HCT116 (cell line): ENCODE measurements at regions not wholly inside any gene's neighbourhood (a gene's known extent, or its start where the extent isn't known, plus 50 kb on each side); places are given as distances from the start of the nearest gene placed in this dataset.

Source experiments
- ATAC-seq: fragments of 200-7000 bp; cut with Tn5 transposase; 2 replicates; pipeline ENCODE4 v1.9.1; 2020; ENCODE audit warnings: mild to moderate bottlenecking, moderate library complexity
- BruUV-seq: library from RNA; stranded (reverse); fragments of 400-500 nt; replicated peaks from 2 replicates; lab custom pipeline; 2021; lab: Mats Ljungman, UMichigan
- CTCF ChIA-PET: fragments of 300-600 bp; sonication (Branson Sonifier 250); formaldehyde crosslinking; loops from one replicate; lab custom pipeline; 2021; ENCODE audit warnings: antibody characterized with exemption; lab: Charles Lee
- POLR2A ChIA-PET: fragments of 300-600, 350-600 bp; sonication (Branson Sonifier 250); formaldehyde crosslinking; loops from one replicate; lab custom pipeline; 2021; ENCODE audit warnings: antibody characterized with exemption; lab: Charles Lee
- RAD21 ChIA-PET, 2 experiments: fragments of 300-600 bp; sonication (Branson Sonifier 250); formaldehyde crosslinking; loops; one replicate each; lab custom pipeline; 2023; ENCODE audit warnings: low total read pairs in 2 of 2; ENCODE audit not compliant: uncharacterized antibody in 2 of 2, unreplicated experiment in 2 of 2, low non-redundant PET in 1 of 2; lab: Charles Lee
- DNase-seq: peaks from one replicate; pipeline ENCODE4 v3.0.0-alpha.2; 2010; ENCODE audit warnings: low read depth, low spot score
- H2AFZ ChIP-seq: fragments of 200-600 bp; shearing (Covaris generic), sonication (generic); 2 replicates; pipeline ENCODE4 v1.6.1; 2017; ENCODE audit warnings: low read depth, mixed run types, mixed read lengths, antibody characterized with exemption, low read length; ENCODE audit not compliant: poor library complexity, severe bottlenecking
- H3K27ac ChIP-seq: 2 replicates; pipeline ENCODE4 v1.5.1; 2012; ENCODE audit warnings: low read depth, low read length
- H3K27me3 ChIP-seq: fragments of 200-600 bp; sonication (generic); 2 replicates; pipeline ENCODE4 v1.6.1; 2016; ENCODE audit warnings: mixed run types, low read length, mixed read lengths; ENCODE audit not compliant: insufficient read depth
- H3K36me3 ChIP-seq, 2 experiments: fragments of 200-500 bp in 1 of 2; fragments of 200-600 bp in 1 of 2; sonication (Bioruptor generic) in 1 of 2; sonication (generic) in 1 of 2; 2 replicates each; pipeline versions ENCODE4 v1.5.1 to v1.6.1; 2014 to 2016; ENCODE audit warnings: low read length in 2 of 2, inconsistent platforms in 1 of 2, mixed read lengths in 1 of 2, mixed run types in 1 of 2; ENCODE audit not compliant: insufficient read depth in 2 of 2, control insufficient read depth in 1 of 2
- H3K4me1 ChIP-seq, 2 experiments: fragments of 200-600 bp in 1 of 2; sonication (generic) in 1 of 2; 2 replicates each; pipeline versions ENCODE4 v1.5.1 to v1.6.1; 2012 to 2017; ENCODE audit warnings: low read length in 2 of 2, inconsistent platforms in 1 of 2, mild to moderate bottlenecking in 1 of 2, mixed read lengths in 1 of 2, mixed run types in 1 of 2, moderate library complexity in 1 of 2; ENCODE audit not compliant: insufficient read depth in 2 of 2, control insufficient read depth in 1 of 2
- H3K4me2 ChIP-seq: fragments of 200-600 bp; sonication (generic); 2 replicates; pipeline ENCODE4 v1.6.1; 2017; ENCODE audit warnings: mixed run types, low read length, mixed read lengths
- H3K4me3 ChIP-seq, 2 experiments: fragments of 200-600 bp in 1 of 2; sonication (generic) in 1 of 2; replicated peaks in 1 of 2; 2 replicates each; pipeline ENCODE4 v1.5.1; 2011 to 2016; ENCODE audit warnings: low read length in 2 of 2, control low read depth in 1 of 2, low read depth in 1 of 2, mild to moderate bottlenecking in 1 of 2, mixed read lengths in 1 of 2, mixed run types in 1 of 2
- H3K79me2 ChIP-seq: fragments of 200-600 bp; sonication (generic); 2 replicates; pipeline ENCODE4 v1.6.1; 2017; ENCODE audit warnings: mild to moderate bottlenecking, mixed run types, low read length, moderate library complexity, mixed read lengths; ENCODE audit not compliant: insufficient read depth
- H3K9ac ChIP-seq: fragments of 200-600 bp; sonication (generic); 2 replicates; pipeline ENCODE4 v1.6.1; 2016; ENCODE audit warnings: low read length, mixed read lengths
- H3K9me2 ChIP-seq: fragments of 200-600 bp; sonication (generic), shearing (Covaris generic); 2 replicates; pipeline ENCODE4 v1.6.1; 2017; ENCODE audit warnings: mixed run types, mild to moderate bottlenecking, moderate library complexity; ENCODE audit not compliant: insufficient read depth
- H3K9me3 ChIP-seq, 2 experiments: fragments of 200-500 bp in 1 of 2; fragments of 200-600 bp in 1 of 2; sonication (Bioruptor generic) in 1 of 2; sonication (generic) in 1 of 2; 2 replicates each; pipeline ENCODE4 v1.6.1; 2014 to 2017; ENCODE audit warnings: low read length in 2 of 2, mixed read lengths in 2 of 2, inconsistent platforms in 1 of 2, low read depth in 1 of 2, mild to moderate bottlenecking in 1 of 2, mixed run types in 1 of 2, moderate library complexity in 1 of 2; ENCODE audit not compliant: control insufficient read depth in 1 of 2, insufficient read depth in 1 of 2
- H4K20me1 ChIP-seq: fragments of 200-600 bp; sonication (generic), shearing (Covaris generic); 2 replicates; pipeline ENCODE4 v1.6.1; 2017; ENCODE audit warnings: mixed run types, mild to moderate bottlenecking, moderate library complexity; ENCODE audit not compliant: insufficient read depth
- CBX3 ChIP-seq: IDR thresholded peaks from 2 replicates; pipeline ENCODE4 v1.6.1; 2012; ENCODE audit warnings: low read depth
- CEBPB ChIP-seq: IDR thresholded peaks from 2 replicates; pipeline ENCODE4 v1.6.1; 2012; ENCODE audit warnings: low read depth
- CTCF ChIP-seq, 3 experiments: fragments of 200-600 bp in 1 of 3; sonication (generic) in 1 of 3; IDR thresholded peaks in 2 of 3; conservative IDR thresholded peaks in 1 of 3; 2 replicates each; pipeline ENCODE4 v1.5.1; 2012 to 2017; ENCODE audit warnings: low read depth in 2 of 3, low read length in 2 of 3, antibody characterized with exemption in 1 of 3, borderline replicate concordance in 1 of 3, control low read depth in 1 of 3, mild to moderate bottlenecking in 1 of 3, mixed read lengths in 1 of 3, mixed run types in 1 of 3, moderate library complexity in 1 of 3; ENCODE audit not compliant: insufficient read depth in 1 of 3
- ELF1 ChIP-seq: IDR thresholded peaks from 2 replicates; pipeline ENCODE4 v1.6.1; 2012; ENCODE audit warnings: low read depth, borderline replicate concordance
- EZH2 ChIP-seq: fragments of 200-600 bp; sonication (generic); IDR thresholded peaks from 2 replicates; pipeline ENCODE4 v1.6.1; 2017; ENCODE audit warnings: antibody characterized with exemption, mixed run types
- FOSL1 ChIP-seq: IDR thresholded peaks from 2 replicates; pipeline ENCODE4 v1.6.1; 2012; ENCODE audit warnings: low read depth
- JUND ChIP-seq: IDR thresholded peaks from 2 replicates; pipeline ENCODE4 v1.6.1; 2012
- MAX ChIP-seq: IDR thresholded peaks from 2 replicates; pipeline ENCODE4 v1.6.1; 2012
- POLR2A ChIP-seq: IDR thresholded peaks from 2 replicates; pipeline ENCODE4 v1.7.0; 2011; ENCODE audit warnings: borderline replicate concordance; ENCODE audit not compliant: insufficient read depth, insufficient read length; ENCODE audit errors: extremely low read depth
- POLR2AphosphoS5 ChIP-seq: IDR thresholded peaks from 2 replicates; pipeline ENCODE4 v1.6.1; 2011; ENCODE audit warnings: mild to moderate bottlenecking, low read depth, low read length, moderate library complexity
- RAD21 ChIP-seq: IDR thresholded peaks from 2 replicates; pipeline ENCODE4 v1.6.1; 2012; ENCODE audit warnings: low read depth, mild to moderate bottlenecking
- SIN3A ChIP-seq: IDR thresholded peaks from 2 replicates; pipeline ENCODE4 v1.6.1; 2012; ENCODE audit warnings: low read depth
- TCF7L2 ChIP-seq: IDR thresholded peaks from 2 replicates; pipeline ENCODE4 v1.7.0; 2011; ENCODE audit warnings: borderline replicate concordance, inconsistent platforms; ENCODE audit not compliant: insufficient read depth, insufficient read length; ENCODE audit errors: extremely low read depth
- YY1 ChIP-seq: IDR thresholded peaks from 2 replicates; pipeline ENCODE4 v1.6.1; 2011; ENCODE audit warnings: low read length, low read depth, moderate library complexity, mild to moderate bottlenecking; ENCODE audit not compliant: insufficient replicate concordance; ENCODE audit errors: extremely low read depth
- ZFX ChIP-seq: fragments of 450-650 bp; IDR thresholded peaks from 2 replicates; pipeline ENCODE4 v1.6.1; 2017
- ZNF274 ChIP-seq: fragments of 200-500 bp; sonication (Bioruptor generic); IDR thresholded peaks from 2 replicates; pipeline ENCODE4 v1.6.1; 2014; ENCODE audit warnings: mild to moderate bottlenecking, low read depth, low read length, inconsistent platforms
- intact Hi-C: fragments of 100-400 bp; cut with micrococcal nuclease; formaldehyde crosslinking; loops from 2 replicates; pipeline ENCODE4 v1.10.0; 2022
- TF ChIP-seq, protein P1 (sequence below): IDR thresholded peaks from 2 replicates; pipeline ENCODE4 v1.6.1; 2011; ENCODE audit warnings: mild to moderate bottlenecking, low read length, moderate library complexity; ENCODE audit not compliant: insufficient replicate concordance; ENCODE audit errors: extremely low read depth
- TF ChIP-seq, protein P2 (sequence below): IDR thresholded peaks from 2 replicates; pipeline ENCODE4 v1.6.1; 2012
- TF ChIP-seq, protein P3 (sequence below): IDR thresholded peaks from 2 replicates; pipeline ENCODE4 v1.6.1; 2012; ENCODE audit warnings: low read depth

- H3K79me2 ChIP-seq, result no peaks in the 10 kb centered on the region
- H3K4me3 ChIP-seq, result no peak overlapping the region
- H3K9me2 ChIP-seq, result no peaks in the 10 kb centered on the region
- intact Hi-C loops, result no loop called here
- ChIA-PET RAD21 (no interaction called here), POLR2A (no interaction called here), CTCF (no interaction called here)
- no peak for ATAC-seq
- DNase-seq, result no peak
- H3K27ac ChIP-seq, result no peak overlapping the region
- TF ChIP-seq CEBPB, result no peak
- no peak for TF ChIP-seq EZH2
- no peak for TF ChIP-seq MAX
- TF ChIP-seq JUND, result no peak
- TF ChIP-seq FOSL1, result no peak
- no peak for TF ChIP-seq POLR2AphosphoS5
- TF ChIP-seq CBX3, result no peak
- TF ChIP-seq ZFX, result no peak
- no peak for TF ChIP-seq YY1
- TF ChIP-seq, protein P1, sequence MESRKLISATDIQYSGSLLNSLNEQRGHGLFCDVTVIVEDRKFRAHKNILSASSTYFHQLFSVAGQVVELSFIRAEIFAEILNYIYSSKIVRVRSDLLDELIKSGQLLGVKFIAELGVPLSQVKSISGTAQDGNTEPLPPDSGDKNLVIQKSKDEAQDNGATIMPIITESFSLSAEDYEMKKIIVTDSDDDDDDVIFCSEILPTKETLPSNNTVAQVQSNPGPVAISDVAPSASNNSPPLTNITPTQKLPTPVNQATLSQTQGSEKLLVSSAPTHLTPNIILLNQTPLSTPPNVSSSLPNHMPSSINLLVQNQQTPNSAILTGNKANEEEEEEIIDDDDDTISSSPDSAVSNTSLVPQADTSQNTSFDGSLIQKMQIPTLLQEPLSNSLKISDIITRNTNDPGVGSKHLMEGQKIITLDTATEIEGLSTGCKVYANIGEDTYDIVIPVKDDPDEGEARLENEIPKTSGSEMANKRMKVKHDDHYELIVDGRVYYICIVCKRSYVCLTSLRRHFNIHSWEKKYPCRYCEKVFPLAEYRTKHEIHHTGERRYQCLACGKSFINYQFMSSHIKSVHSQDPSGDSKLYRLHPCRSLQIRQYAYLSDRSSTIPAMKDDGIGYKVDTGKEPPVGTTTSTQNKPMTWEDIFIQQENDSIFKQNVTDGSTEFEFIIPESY, result no peak
- TF ChIP-seq RAD21, result no peak
- TF ChIP-seq SIN3A, result no peak
- no peak for TF ChIP-seq CTCF (IDR thresholded peaks at IDR 0.05 in 2 of 3, conservative IDR thresholded peaks at IDR 0.05 in 1 of 3; ENCODE audit: borderline replicate concordance in 1 of 3, insufficient read depth in 1 of 3, low read depth in 2 of 3, low read length in 2 of 3)
- no peak for TF ChIP-seq POLR2A
- TF ChIP-seq, protein P2, sequence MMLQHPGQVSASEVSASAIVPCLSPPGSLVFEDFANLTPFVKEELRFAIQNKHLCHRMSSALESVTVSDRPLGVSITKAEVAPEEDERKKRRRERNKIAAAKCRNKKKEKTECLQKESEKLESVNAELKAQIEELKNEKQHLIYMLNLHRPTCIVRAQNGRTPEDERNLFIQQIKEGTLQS, result no peak
- TF ChIP-seq TCF7L2, result no peak
- TF ChIP-seq ELF1, result no peak
- TF ChIP-seq ZNF274, result no peak
- TF ChIP-seq, protein P3, sequence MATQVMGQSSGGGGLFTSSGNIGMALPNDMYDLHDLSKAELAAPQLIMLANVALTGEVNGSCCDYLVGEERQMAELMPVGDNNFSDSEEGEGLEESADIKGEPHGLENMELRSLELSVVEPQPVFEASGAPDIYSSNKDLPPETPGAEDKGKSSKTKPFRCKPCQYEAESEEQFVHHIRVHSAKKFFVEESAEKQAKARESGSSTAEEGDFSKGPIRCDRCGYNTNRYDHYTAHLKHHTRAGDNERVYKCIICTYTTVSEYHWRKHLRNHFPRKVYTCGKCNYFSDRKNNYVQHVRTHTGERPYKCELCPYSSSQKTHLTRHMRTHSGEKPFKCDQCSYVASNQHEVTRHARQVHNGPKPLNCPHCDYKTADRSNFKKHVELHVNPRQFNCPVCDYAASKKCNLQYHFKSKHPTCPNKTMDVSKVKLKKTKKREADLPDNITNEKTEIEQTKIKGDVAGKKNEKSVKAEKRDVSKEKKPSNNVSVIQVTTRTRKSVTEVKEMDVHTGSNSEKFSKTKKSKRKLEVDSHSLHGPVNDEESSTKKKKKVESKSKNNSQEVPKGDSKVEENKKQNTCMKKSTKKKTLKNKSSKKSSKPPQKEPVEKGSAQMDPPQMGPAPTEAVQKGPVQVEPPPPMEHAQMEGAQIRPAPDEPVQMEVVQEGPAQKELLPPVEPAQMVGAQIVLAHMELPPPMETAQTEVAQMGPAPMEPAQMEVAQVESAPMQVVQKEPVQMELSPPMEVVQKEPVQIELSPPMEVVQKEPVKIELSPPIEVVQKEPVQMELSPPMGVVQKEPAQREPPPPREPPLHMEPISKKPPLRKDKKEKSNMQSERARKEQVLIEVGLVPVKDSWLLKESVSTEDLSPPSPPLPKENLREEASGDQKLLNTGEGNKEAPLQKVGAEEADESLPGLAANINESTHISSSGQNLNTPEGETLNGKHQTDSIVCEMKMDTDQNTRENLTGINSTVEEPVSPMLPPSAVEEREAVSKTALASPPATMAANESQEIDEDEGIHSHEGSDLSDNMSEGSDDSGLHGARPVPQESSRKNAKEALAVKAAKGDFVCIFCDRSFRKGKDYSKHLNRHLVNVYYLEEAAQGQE, result no peak
- H3K27me3 ChIP-seq, result peaks cover 4% of the 10 kb centered on the region
- no peaks in the 10 kb centered on the region for H3K36me3 ChIP-seq
- no peak overlapping the region for H3K4me2 ChIP-seq
- no TSS peak for BruUV-seq
- H4K20me1 ChIP-seq, result no peaks in the 10 kb centered on the region
- H2AFZ ChIP-seq, result no peak overlapping the region
- H3K9me3 ChIP-seq, result no peaks in the 10 kb centered on the region
- H3K4me1 ChIP-seq, result no peaks in the 10 kb centered on the region
- no peak overlapping the region for H3K9ac ChIP-seq
Observed at GRCh38 chr1:100611086-100611485, 73.1 kb downstream of the GPR88 start.
